NT2/D1 (cell line): ENCODE measurements at regions not wholly inside any gene's neighbourhood (a gene's known extent, or its start where the extent isn't known, plus 50 kb on each side); places are given as distances from the start of the nearest gene placed in this dataset.

Experiments used
- DNase-seq: peaks from one replicate; pipeline ENCODE4 v3.0.0-alpha.2; 2011; ENCODE audit warnings: low read depth, low spot score
- H3K27me3 ChIP-seq: 2 replicates; pipeline ENCODE4 v1.6.0; 2011; ENCODE audit warnings: mild to moderate bottlenecking; ENCODE audit not compliant: insufficient read length, insufficient read depth
- H3K36me3 ChIP-seq: 2 replicates; pipeline ENCODE4 v1.6.1; 2011; ENCODE audit warnings: mild to moderate bottlenecking, low read length, mixed read lengths; ENCODE audit not compliant: insufficient read depth, insufficient read length
- H3K4me1 ChIP-seq: 2 replicates; pipeline ENCODE4 v1.5.1; 2011; ENCODE audit not compliant: insufficient read depth, insufficient read length
- H3K4me3 ChIP-seq: 2 replicates; pipeline ENCODE4 v1.5.1; 2011; ENCODE audit warnings: low read depth; ENCODE audit not compliant: insufficient read length
- H3K9ac ChIP-seq: 2 replicates; pipeline ENCODE4 v1.6.0; 2011; ENCODE audit warnings: low read depth; ENCODE audit not compliant: insufficient read length
- H3K9me3 ChIP-seq: 2 replicates; pipeline ENCODE4 v1.5.1; 2011; ENCODE audit warnings: mild to moderate bottlenecking, low read length; ENCODE audit not compliant: insufficient read depth
- SUZ12 ChIP-seq: IDR thresholded peaks from 2 replicates; pipeline ENCODE4 v1.6.1; 2011; ENCODE audit not compliant: insufficient read length, insufficient read depth; ENCODE audit errors: extremely low read depth
- YY1 ChIP-seq: IDR thresholded peaks from 2 replicates; pipeline ENCODE4 v1.6.1; 2011; ENCODE audit not compliant: insufficient read length, insufficient read depth
- ZNF274 ChIP-seq: IDR thresholded peaks from 2 replicates; pipeline ENCODE4 v1.6.1; 2011; ENCODE audit warnings: mild to moderate bottlenecking, low read depth, low read length

DNA sequence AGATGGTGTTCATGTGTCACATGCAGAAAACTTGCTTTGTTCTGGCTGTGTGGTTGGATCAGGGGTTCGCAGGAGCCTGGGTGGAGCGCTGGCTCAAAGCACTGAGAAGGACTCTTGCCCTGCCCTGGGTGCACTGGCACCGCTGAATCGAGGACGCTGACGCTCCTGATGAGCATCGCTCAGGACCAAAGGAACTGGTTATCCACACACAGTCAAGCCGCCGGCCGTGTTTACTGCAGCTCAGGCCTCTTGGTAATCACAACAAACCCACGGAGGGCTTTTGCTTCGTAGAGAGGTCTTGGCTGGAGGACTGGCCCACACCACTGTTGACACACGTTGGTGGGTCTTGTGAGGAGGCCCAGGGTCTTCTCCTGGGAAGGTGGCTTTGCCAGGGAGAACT lies 299.4 kb upstream of the IRX2 start:
- H3K4me1 ChIP-seq = no peaks in the 10 kb centered on the region
- no peaks in the 10 kb centered on the region for H3K9me3 ChIP-seq
- no peak for DNase-seq
- TF ChIP-seq ZNF274 = no peak
- no peak for TF ChIP-seq YY1
- no peak for TF ChIP-seq SUZ12
- no peak overlapping the region for H3K4me3 ChIP-seq
- no peak overlapping the region for H3K9ac ChIP-seq
- H3K36me3 ChIP-seq = no peaks in the 10 kb centered on the region
- H3K27me3 ChIP-seq = no peaks in the 10 kb centered on the region

DNA sequence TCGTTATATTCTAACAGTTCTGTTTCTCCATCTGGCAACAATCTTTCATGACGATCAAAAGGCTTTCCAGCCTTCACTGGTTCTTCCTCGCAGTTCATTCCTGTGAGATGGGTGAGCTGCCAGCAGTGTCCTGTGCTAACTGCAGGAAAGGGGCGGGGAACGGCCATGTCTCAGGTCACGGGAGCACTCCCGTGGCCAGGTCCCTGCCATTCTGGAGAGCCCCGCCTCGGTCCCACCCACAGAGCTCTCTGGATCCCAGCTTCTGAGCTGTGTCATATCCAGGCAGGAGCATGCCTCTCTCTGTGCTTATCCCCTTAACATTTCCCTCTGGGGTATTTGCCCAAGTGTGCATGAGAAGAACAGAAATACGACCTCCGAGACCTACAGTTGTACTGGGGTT lies 297.8 kb upstream of the IRX2 start:
- H3K4me3 ChIP-seq = no peak overlapping the region
- no peaks in the 10 kb centered on the region for H3K27me3 ChIP-seq
- H3K9ac ChIP-seq = no peak overlapping the region
- DNase-seq = no peak
- no peaks in the 10 kb centered on the region for H3K4me1 ChIP-seq
- no peaks in the 10 kb centered on the region for H3K36me3 ChIP-seq
- no peaks in the 10 kb centered on the region for H3K9me3 ChIP-seq
- TF ChIP-seq ZNF274 (no peak), YY1 (no peak), SUZ12 (no peak)

DNA sequence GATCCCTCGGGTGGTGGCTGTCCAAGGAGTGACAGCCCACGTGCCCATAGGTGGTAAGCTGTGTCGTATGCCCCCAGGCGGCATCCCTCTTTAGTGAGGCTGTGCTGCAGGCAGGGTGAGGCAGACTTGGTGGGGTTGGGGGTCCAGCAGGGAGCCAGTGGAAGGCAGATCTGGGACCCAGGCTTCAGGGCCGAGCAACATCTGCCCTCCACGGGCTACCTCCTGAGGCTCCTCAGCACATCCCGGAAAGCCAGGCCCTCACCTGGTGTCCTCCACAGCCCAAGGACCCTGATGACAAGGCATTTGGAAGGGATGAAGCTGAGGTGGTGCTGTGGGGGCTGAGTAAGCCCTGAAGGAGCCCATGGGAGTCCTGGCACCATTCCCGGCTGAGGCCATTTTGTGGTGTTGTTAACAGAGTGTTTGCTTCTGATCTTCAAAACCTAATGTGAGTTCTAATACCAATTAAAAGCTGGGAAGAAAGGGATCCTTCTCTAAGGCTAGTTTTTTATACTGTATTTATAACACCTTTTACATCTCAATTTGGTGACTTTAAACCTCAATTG lies 295.8 kb upstream of the IRX2 start:
- no peak for DNase-seq
- Histone ChIP-seq H3K27me3 (no peaks in the 10 kb centered on the region), H3K36me3 (no peaks in the 10 kb centered on the region), H3K4me1 (no peaks in the 10 kb centered on the region), H3K9me3 (no peaks in the 10 kb centered on the region), H3K9ac (no peak overlapping the region), H3K4me3 (no peak overlapping the region)
- TF ChIP-seq ZNF274 = no peak
- no peak for TF ChIP-seq YY1
- TF ChIP-seq SUZ12 = no peak

DNA sequence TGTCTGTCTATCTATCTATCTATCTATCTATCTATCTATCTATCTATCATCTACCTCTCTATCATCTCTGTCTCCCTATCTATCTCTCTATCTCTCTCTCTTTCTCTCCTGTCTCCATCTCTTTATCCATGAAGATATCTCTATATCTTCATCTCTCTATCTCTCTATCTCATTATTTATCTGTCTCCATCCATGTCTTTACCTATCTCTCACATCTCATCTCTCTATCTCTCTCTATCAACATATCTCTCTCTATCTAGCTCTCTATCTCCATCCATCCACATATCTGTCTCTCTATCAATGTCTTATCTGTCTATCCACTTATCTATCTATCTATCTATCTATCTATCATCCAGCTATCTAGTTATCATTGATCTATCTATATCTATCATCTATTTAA lies 292.1 kb upstream of the IRX2 start:
- TF ChIP-seq SUZ12 = no peak
- no peak for TF ChIP-seq ZNF274
- no peak for TF ChIP-seq YY1
- Histone ChIP-seq H3K9ac (no peak overlapping the region), H3K4me3 (no peak overlapping the region), H3K27me3 (no peaks in the 10 kb centered on the region), H3K9me3 (no peaks in the 10 kb centered on the region), H3K4me1 (no peaks in the 10 kb centered on the region), H3K36me3 (no peaks in the 10 kb centered on the region)
- no peak for DNase-seq

DNA sequence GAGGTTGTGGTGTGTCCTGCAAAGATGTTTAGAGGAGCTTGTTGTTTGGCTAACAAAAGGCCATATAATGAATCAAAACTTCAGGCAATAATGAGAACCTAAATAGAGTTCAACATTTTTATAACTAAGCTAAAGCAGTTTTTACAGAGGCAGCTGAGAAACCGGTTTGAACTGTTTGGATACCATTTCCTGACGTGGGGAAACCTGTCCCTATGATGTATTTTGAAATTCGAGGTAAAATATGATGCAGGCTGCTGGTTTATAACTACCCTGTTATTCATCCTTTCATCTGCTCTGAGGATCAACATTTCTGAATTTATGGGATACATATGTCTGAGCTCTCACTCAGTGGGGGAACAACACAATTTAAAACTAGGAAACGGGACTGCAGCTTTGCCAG lies 289.5 kb upstream of the IRX2 start:
- Histone ChIP-seq H3K9ac (no peak overlapping the region), H3K9me3 (no peaks in the 10 kb centered on the region), H3K27me3 (no peaks in the 10 kb centered on the region), H3K36me3 (no peaks in the 10 kb centered on the region), H3K4me1 (no peaks in the 10 kb centered on the region), H3K4me3 (no peak overlapping the region)
- TF ChIP-seq SUZ12 = no peak
- TF ChIP-seq ZNF274 = no peak
- no peak for TF ChIP-seq YY1
- DNase-seq = no peak

DNA sequence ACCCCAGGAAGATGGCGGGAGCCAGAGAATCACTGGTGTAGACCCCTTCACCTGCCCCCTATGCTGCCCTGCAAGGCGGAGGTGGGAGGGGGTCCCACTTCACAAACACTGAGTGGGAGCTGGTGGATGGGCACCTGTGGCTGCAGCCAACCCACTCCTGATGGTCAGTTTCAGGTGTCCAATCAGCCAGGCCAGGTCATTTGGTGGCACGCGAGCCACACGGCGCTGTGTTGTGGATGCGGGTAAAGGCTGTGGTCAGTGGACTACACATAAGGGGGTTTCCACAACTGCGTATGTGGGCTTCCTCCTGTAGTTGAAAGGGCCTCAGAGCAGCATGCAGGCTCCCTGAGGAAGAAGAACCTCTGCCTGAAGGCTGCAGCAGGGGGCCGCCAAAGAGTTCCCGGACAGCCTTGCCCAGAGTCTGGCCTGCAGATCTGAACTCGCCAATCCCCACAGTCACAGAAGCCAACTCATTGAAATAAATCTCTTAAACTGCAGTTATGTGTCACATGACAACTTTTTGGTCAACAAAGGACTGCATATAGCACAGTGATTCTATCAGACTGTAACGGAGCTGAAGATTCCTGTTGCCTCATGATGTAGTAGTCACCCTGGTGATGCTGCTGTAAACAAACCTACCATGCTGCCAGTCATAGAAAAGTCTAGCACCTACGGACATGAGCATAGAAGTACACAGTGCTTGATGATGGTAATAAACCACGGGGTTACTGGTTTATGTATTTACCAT lies 284.7 kb upstream of the IRX2 start:
- TF ChIP-seq ZNF274 = no peak
- no peak for TF ChIP-seq YY1
- no peak for TF ChIP-seq SUZ12
- Histone ChIP-seq H3K4me3 (no peak overlapping the region), H3K4me1 (peaks cover 2% of the 10 kb centered on the region), H3K9ac (no peak overlapping the region), H3K9me3 (no peaks in the 10 kb centered on the region), H3K36me3 (no peaks in the 10 kb centered on the region), H3K27me3 (no peaks in the 10 kb centered on the region)
- no peak for DNase-seq

DNA sequence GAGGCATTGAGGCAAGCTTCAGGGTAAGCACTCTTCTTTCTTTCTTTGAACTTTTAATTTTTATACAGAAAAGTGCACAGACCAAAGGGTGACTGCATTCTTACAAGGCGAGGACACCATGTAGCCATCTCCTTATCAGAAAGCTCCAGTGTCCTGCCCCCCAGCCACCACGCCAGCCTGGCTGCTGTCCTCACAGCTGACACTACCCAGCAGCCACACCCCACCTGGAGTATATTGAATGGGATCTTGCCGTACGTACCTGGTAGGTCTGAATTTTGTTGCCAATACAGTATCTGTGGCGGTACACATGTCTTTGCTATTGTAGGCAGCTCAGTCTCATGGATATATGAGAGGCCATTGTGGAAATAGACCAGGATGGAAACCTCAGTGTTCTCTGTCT lies 284.0 kb upstream of the IRX2 start:
- Histone ChIP-seq H3K27me3 (no peaks in the 10 kb centered on the region), H3K9me3 (no peaks in the 10 kb centered on the region), H3K9ac (no peak overlapping the region), H3K4me3 (no peak overlapping the region), H3K4me1 (peaks cover 3% of the 10 kb centered on the region), H3K36me3 (no peaks in the 10 kb centered on the region)
- DNase-seq = no peak
- no peak for TF ChIP-seq SUZ12
- TF ChIP-seq ZNF274 = no peak
- TF ChIP-seq YY1 = no peak

DNA sequence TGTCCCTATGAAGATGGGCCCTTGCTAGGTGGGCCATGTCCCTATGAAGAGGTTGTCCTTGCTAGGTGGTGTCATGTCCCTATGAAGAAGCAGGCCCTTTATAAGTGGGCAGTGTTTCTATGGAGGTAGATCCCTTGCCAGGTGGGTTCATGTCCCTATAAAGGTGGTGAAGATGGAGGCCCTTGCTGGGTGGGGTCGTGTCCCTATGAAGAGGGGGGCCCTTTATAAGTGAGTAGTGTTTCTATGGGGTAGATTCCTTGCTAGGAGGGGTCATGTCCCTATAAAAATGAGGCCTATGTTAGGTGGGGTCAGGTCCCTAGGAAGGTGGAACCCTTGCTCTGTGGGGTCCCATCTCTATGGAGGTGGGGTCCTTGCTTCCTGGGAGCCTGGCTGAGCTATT lies 283.4 kb upstream of the IRX2 start:
- Histone ChIP-seq H3K9me3 (no peaks in the 10 kb centered on the region), H3K9ac (no peak overlapping the region), H3K4me3 (no peak overlapping the region), H3K27me3 (no peaks in the 10 kb centered on the region), H3K4me1 (peaks cover 3% of the 10 kb centered on the region), H3K36me3 (no peaks in the 10 kb centered on the region)
- no peak for TF ChIP-seq SUZ12
- TF ChIP-seq ZNF274 = no peak
- TF ChIP-seq YY1 = no peak
- DNase-seq = no peak
